K562 (cell line): ENCODE measurements at regions not wholly inside any gene's neighbourhood (a gene's known extent, or its start where the extent isn't known, plus 50 kb on each side); places are given as distances from the start of the nearest gene placed in this dataset.
A peak's percentile ranks its signal among the peaks of the same experiment; 100 is the strongest.

Experiments used
- ATAC-seq: fragments of 200-7000 bp; cut with Tn5 transposase; 3 replicates; pipeline ENCODE4 v1.9.1; 2020; ENCODE audit warnings: moderate library complexity
- BruUV-seq: library from RNA; stranded (reverse); fragments of 400-500 nt; replicated peaks from 2 replicates; lab custom pipeline; 2021; lab: Mats Ljungman, UMichigan
- CTCF ChIA-PET: fragments of 300-600 bp; formaldehyde crosslinking; extraction: SDS; loops from one replicate; lab custom pipeline; 2021; ENCODE audit warnings: low intra/inter-chr PET ratio; lab: Yijun Ruan, JAX
- POLR2A ChIA-PET: fragments of 300-600, 350-650 bp; sonication (Branson Sonifier 250); formaldehyde crosslinking; extraction: SDS; loops from one replicate; lab custom pipeline; 2021; ENCODE audit warnings: antibody characterized with exemption, inconsistent platforms; lab: Yijun Ruan, JAX
- DNase-seq, 4 experiments: peaks; one replicate each; pipeline versions ENCODE4 v3.0.0 to v3.0.0-alpha.2; 2011 to 2018; ENCODE audit warnings: low spot score in 3 of 4, mixed read lengths in 3 of 4; ENCODE audit errors: extremely low read depth in 1 of 4
- FAIRE-seq: peaks from 2 replicates; lab custom pipeline; 2011; peaks lifted over from hg19 to GRCh38; lab: Jason Lieb, UNC
- H2AFZ ChIP-seq: 2 replicates; pipeline ENCODE4 v1.6.0; 2011; ENCODE audit warnings: low read depth, low read length, control low read depth, inconsistent platforms
- H3K27ac ChIP-seq: fragments of 200-600 bp; 3 replicates; pipeline ENCODE4 v1.8.0; 2011; ENCODE audit warnings: low read depth, mild to moderate bottlenecking, control low read depth, inconsistent platforms, low read length, moderate library complexity, mixed read lengths; ENCODE audit errors: extremely low read depth
- H3K27me3 ChIP-seq, 2 experiments: fragments of 300-600 bp in 1 of 2; 2 replicates in 1 of 2; 3 replicates in 1 of 2; pipeline versions ENCODE4 v1.6.0 to v1.8.0; 2011; ENCODE audit warnings: inconsistent platforms in 2 of 2, low read length in 2 of 2, mild to moderate bottlenecking in 1 of 2, mixed read lengths in 1 of 2, moderate library complexity in 1 of 2; ENCODE audit not compliant: control insufficient read depth in 2 of 2, insufficient read depth in 2 of 2
- H3K36me3 ChIP-seq: fragments of 300-600 bp; 3 replicates; pipeline ENCODE4 v1.8.0; 2011; ENCODE audit warnings: mild to moderate bottlenecking, low read length, inconsistent platforms; ENCODE audit not compliant: control insufficient read depth, insufficient read depth
- H3K4me1 ChIP-seq, 2 experiments: fragments of 200-600 bp in 1 of 2; replicated peaks in 1 of 2; 2 replicates in 1 of 2; 3 replicates in 1 of 2; pipeline versions ENCODE4 v1.5.1 to v1.8.0; 2011; ENCODE audit warnings: inconsistent platforms in 2 of 2, low read length in 2 of 2, mild to moderate bottlenecking in 1 of 2, mixed read lengths in 1 of 2, moderate library complexity in 1 of 2; ENCODE audit not compliant: control insufficient read depth in 2 of 2, insufficient read depth in 2 of 2
- H3K4me2 ChIP-seq: 2 replicates; pipeline ENCODE4 v1.6.1; 2011; ENCODE audit warnings: low read length, control low read depth, inconsistent platforms, mixed read lengths; ENCODE audit not compliant: insufficient read depth
- H3K4me3 ChIP-seq: fragments of 200-600 bp; sonication (generic), shearing (Covaris generic); 2 replicates; pipeline ENCODE4 v1.5.1; 2016; ENCODE audit warnings: control low read depth, inconsistent platforms
- H3K79me2 ChIP-seq: fragments of 200-600 bp; 3 replicates; pipeline ENCODE4 v1.8.0; 2011; ENCODE audit warnings: low read length, inconsistent platforms; ENCODE audit not compliant: control insufficient read depth, insufficient read depth
- H3K9ac ChIP-seq, 2 experiments: 2 replicates each; pipeline versions ENCODE4 v1.6.0 to v1.6.1; 2011; ENCODE audit warnings: low read depth in 2 of 2, low read length in 2 of 2, control low read depth in 1 of 2, inconsistent platforms in 1 of 2, mild to moderate bottlenecking in 1 of 2, mixed read lengths in 1 of 2; ENCODE audit not compliant: insufficient read depth in 1 of 2
- H3K9me1 ChIP-seq: one replicate; pipeline ENCODE4 v1.6.0; 2011; ENCODE audit warnings: inconsistent platforms, mild to moderate bottlenecking, low read length, moderate library complexity; ENCODE audit not compliant: control insufficient read depth, insufficient read depth
- H3K9me3 ChIP-seq: replicated peaks from 2 replicates; pipeline ENCODE4 v1.5.1; 2011; ENCODE audit warnings: low read depth, low read length, inconsistent platforms; ENCODE audit not compliant: control insufficient read depth, insufficient read depth
- H4K20me1 ChIP-seq: replicated peaks from 2 replicates; pipeline ENCODE4 v1.6.1; 2011; ENCODE audit warnings: low read length, inconsistent platforms, mixed read lengths; ENCODE audit not compliant: control insufficient read depth, insufficient read depth
- NR2C1 ChIP-seq, 2 experiments: fragments of 450-650 bp; IDR thresholded peaks; 2 replicates each; pipeline ENCODE4 v1.6.1; 2017; ENCODE audit warnings: mild to moderate bottlenecking in 2 of 2, antibody characterized with exemption in 1 of 2, inconsistent platforms in 1 of 2, missing compliant biosample characterization in 1 of 2, missing genetic modification characterization in 1 of 2
- SMARCC2 ChIP-seq: fragments of 450-650 bp; IDR thresholded peaks from 2 replicates; pipeline ENCODE4 v1.6.1; 2017; ENCODE audit warnings: antibody characterized with exemption, moderate library complexity, mild to moderate bottlenecking, low read depth
- ZBED1 ChIP-seq: IDR thresholded peaks from 2 replicates; pipeline ENCODE4 v1.6.1; 2014
- WGBS: fragments of 100-300 bp; shearing (Covaris generic); methylation state at CpG from one replicate; pipeline ENCODE4 v1.1.6; 2016; ENCODE audit warnings: low coverage, mixed read lengths; ENCODE audit not compliant: insufficient coverage; ENCODE audit errors: missing lambda C conversion rate; 5-methylcytosine and 5-hydroxymethylcytosine counted together
- in situ Hi-C: fragments of 300-500 bp; cut with MboI; formaldehyde crosslinking; loops from 4 replicates; pipeline ENCODE4 v1.15.0; 2018; ENCODE audit warnings: inconsistent platforms, mixed read lengths
- intact Hi-C: fragments of 100-400 bp; cut with micrococcal nuclease; formaldehyde crosslinking; loops from 2 replicates; pipeline ENCODE4 v1.14.2; 2022
- TF ChIP-seq, protein P1 (sequence below): sonication (generic); formaldehyde crosslinking; IDR thresholded peaks from 2 replicates; pipeline ENCODE4 v1.8.0; 2023; ENCODE audit warnings: mild to moderate bottlenecking, missing genetic modification reagents
- TF ChIP-seq, protein P2 (sequence below), 3 experiments: fragments of 200-800 bp in 1 of 3; sonication (Bioruptor generic) in 1 of 3; sonication (generic) in 1 of 3; formaldehyde crosslinking in 1 of 3; IDR thresholded peaks; 2 replicates each; pipeline versions ENCODE4 v1.6.1 to v1.8.0; 2016 to 2022; ENCODE audit warnings: mild to moderate bottlenecking in 2 of 3, missing compliant biosample characterization in 2 of 3, missing genetic modification characterization in 2 of 3, missing genetic modification reagents in 1 of 3

DNA sequence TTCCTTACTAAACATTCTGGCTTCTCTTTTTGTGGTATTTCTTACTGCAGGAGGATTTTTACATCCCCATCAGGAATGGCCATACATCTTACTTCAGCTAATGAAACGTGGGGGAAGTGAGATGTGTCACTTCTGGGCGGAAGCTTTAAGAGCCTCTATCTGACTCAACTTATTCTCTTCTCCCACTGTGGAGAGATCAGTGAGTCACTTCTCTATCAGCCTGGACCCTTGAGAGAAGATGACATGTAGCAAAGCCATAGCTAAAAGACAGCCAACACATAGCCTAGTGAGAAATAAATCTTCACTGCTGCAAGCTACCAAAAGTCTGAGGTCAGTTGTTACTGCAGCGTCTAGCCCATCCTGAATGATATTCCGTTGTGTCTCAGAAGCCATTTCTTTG, 1066.7 kb upstream of the RBFOX1 start:
- Histone ChIP-seq H3K4me2 (no peak overlapping the region), H3K79me2 (no peaks in the 10 kb centered on the region), H3K36me3 (no peaks in the 10 kb centered on the region), H3K27ac (no peak overlapping the region), H3K4me3 (no peak overlapping the region), H3K9ac (no peak overlapping the region), H2AFZ (no peak overlapping the region), H3K27me3 (no peaks in the 10 kb centered on the region), H3K9me1 (no peaks in the 10 kb centered on the region), H3K9me3 (no peaks in the 10 kb centered on the region), H3K4me1 (no peaks in the 10 kb centered on the region), H4K20me1 (no peaks in the 10 kb centered on the region)
- 0% methylated on average over 4 of the region's 4 CpGs for WGBS
- BruUV-seq: no TSS peak
- in situ Hi-C loops (no loop called here), intact Hi-C loops (no loop called here)
- CTCF ChIA-PET: no interaction called here
- FAIRE-seq (no peak), DNase-seq (peak in 1 of 4 experiments; percentile 1), ATAC-seq (no peak)
- POLR2A ChIA-PET: interaction anchor here (0.5 kb wide), 1 partner anchor 1119 kb away, joined by 3 read pairs; no protein-coding TSS in a partner anchor
- no peak for TF ChIP-seq ZBED1
- TF ChIP-seq, protein P1, sequence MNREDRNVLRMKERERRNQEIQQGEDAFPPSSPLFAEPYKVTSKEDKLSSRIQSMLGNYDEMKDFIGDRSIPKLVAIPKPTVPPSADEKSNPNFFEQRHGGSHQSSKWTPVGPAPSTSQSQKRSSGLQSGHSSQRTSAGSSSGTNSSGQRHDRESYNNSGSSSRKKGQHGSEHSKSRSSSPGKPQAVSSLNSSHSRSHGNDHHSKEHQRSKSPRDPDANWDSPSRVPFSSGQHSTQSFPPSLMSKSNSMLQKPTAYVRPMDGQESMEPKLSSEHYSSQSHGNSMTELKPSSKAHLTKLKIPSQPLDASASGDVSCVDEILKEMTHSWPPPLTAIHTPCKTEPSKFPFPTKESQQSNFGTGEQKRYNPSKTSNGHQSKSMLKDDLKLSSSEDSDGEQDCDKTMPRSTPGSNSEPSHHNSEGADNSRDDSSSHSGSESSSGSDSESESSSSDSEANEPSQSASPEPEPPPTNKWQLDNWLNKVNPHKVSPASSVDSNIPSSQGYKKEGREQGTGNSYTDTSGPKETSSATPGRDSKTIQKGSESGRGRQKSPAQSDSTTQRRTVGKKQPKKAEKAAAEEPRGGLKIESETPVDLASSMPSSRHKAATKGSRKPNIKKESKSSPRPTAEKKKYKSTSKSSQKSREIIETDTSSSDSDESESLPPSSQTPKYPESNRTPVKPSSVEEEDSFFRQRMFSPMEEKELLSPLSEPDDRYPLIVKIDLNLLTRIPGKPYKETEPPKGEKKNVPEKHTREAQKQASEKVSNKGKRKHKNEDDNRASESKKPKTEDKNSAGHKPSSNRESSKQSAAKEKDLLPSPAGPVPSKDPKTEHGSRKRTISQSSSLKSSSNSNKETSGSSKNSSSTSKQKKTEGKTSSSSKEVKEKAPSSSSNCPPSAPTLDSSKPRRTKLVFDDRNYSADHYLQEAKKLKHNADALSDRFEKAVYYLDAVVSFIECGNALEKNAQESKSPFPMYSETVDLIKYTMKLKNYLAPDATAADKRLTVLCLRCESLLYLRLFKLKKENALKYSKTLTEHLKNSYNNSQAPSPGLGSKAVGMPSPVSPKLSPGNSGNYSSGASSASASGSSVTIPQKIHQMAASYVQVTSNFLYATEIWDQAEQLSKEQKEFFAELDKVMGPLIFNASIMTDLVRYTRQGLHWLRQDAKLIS (CRISPR knock-in tag): no peak
- TF ChIP-seq SMARCC2: no peak
- no peak for TF ChIP-seq NR2C1 (IDR thresholded peaks at IDR 0.05)
- TF ChIP-seq NR2C1 (tag; IDR thresholded peaks at IDR 0.05): no peak
- TF ChIP-seq, protein P2, sequence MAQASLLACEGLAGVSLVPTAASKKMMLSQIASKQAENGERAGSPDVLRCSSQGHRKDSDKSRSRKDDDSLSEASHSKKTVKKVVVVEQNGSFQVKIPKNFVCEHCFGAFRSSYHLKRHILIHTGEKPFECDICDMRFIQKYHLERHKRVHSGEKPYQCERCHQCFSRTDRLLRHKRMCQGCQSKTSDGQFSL (CRISPR knock-in tag; IDR thresholded peaks at IDR 0.05): no peak
- TF ChIP-seq, protein P2 (tag; IDR thresholded peaks at IDR 0.05): no peak
